ENCODE measurements at regions not wholly inside any gene's neighbourhood (a gene's known extent, or its start where the extent isn't known, plus 50 kb on each side); places are given as distances from the start of the nearest gene placed in this dataset.

GRCh38 chr22:48082284-48082683, 1319.8 kb downstream of the TBC1D22A start:
- DNase-seq: no peak
- no peaks in the 10 kb centered on the region for H3K79me2 ChIP-seq (ENCODE audit: low read length)
- H3K4me2 ChIP-seq (ENCODE audit: low read depth, low read length, poor library complexity, severe bottlenecking): peak overlapping the region; percentile 75
- no peak overlapping the region for H2AFZ ChIP-seq (ENCODE audit: low read length)
- no peaks in the 10 kb centered on the region for H3K36me3 ChIP-seq (ENCODE audit: insufficient read depth, low read length)
- no peak overlapping the region for H3K4me3 ChIP-seq (ENCODE audit: low read length)
- no peaks in the 10 kb centered on the region for H3K27me3 ChIP-seq (ENCODE audit: low read length)
- H3K27ac ChIP-seq (ENCODE audit: low read length): peak overlapping the region; percentile 99
- H4K20me1 ChIP-seq (ENCODE audit: insufficient read depth, low read depth, low read length): no peaks in the 10 kb centered on the region
- peaks cover 86% of the 10 kb centered on the region for H3K4me1 ChIP-seq (ENCODE audit: low read length)
- H3K9me2 ChIP-seq (replicated peaks; ENCODE audit: insufficient read depth, low read length): no peaks in the 10 kb centered on the region
- H3K9ac ChIP-seq (ENCODE audit: low read length): peak overlapping the region; percentile 89
- H3K9me3 ChIP-seq (ENCODE audit: low read length): no peaks in the 10 kb centered on the region

- H4K20me1 ChIP-seq (ENCODE audit: insufficient read depth, low read depth, low read length): no peaks in the 10 kb centered on the region
- no peak for DNase-seq
- no peak overlapping the region for H3K27ac ChIP-seq (ENCODE audit: low read length)
- no peaks in the 10 kb centered on the region for H3K27me3 ChIP-seq (ENCODE audit: low read length)
- H2AFZ ChIP-seq (ENCODE audit: low read length): no peak overlapping the region
- H3K36me3 ChIP-seq (ENCODE audit: insufficient read depth, low read length): no peaks in the 10 kb centered on the region
- H3K9ac ChIP-seq (ENCODE audit: low read length): no peak overlapping the region
- peaks cover 88% of the 10 kb centered on the region for H3K4me1 ChIP-seq (ENCODE audit: low read length)
- H3K4me2 ChIP-seq (ENCODE audit: low read depth, low read length, poor library complexity, severe bottlenecking): no peak overlapping the region
- no peaks in the 10 kb centered on the region for H3K9me3 ChIP-seq (ENCODE audit: low read length)
- H3K9me2 ChIP-seq (replicated peaks; ENCODE audit: insufficient read depth, low read length): no peaks in the 10 kb centered on the region
- H3K4me3 ChIP-seq (ENCODE audit: low read length): no peak overlapping the region
- no peaks in the 10 kb centered on the region for H3K79me2 ChIP-seq (ENCODE audit: low read length)
These were observed 1318.8 kb downstream of the TBC1D22A start for GRCh38 chr22:48081281-48081680.

- H3K79me2 ChIP-seq (ENCODE audit: low read length): no peaks in the 10 kb centered on the region
- H4K20me1 ChIP-seq (ENCODE audit: insufficient read depth, low read depth, low read length): no peaks in the 10 kb centered on the region
- H3K9me3 ChIP-seq (ENCODE audit: low read length): no peaks in the 10 kb centered on the region
- no peak overlapping the region for H3K27ac ChIP-seq (ENCODE audit: low read length)
- no peaks in the 10 kb centered on the region for H3K9me2 ChIP-seq (replicated peaks; ENCODE audit: insufficient read depth, low read length)
- DNase-seq: no peak
- H3K4me1 ChIP-seq (ENCODE audit: low read length): peaks cover 86% of the 10 kb centered on the region
- no peak overlapping the region for H3K9ac ChIP-seq (ENCODE audit: low read length)
- no peaks in the 10 kb centered on the region for H3K27me3 ChIP-seq (ENCODE audit: low read length)
- H3K4me3 ChIP-seq (ENCODE audit: low read length): no peak overlapping the region
- H3K36me3 ChIP-seq (ENCODE audit: insufficient read depth, low read length): no peaks in the 10 kb centered on the region
- no peak overlapping the region for H2AFZ ChIP-seq (ENCODE audit: low read length)
- H3K4me2 ChIP-seq (ENCODE audit: low read depth, low read length, poor library complexity, severe bottlenecking): no peak overlapping the region
These were observed 1318.1 kb downstream of the TBC1D22A start for GRCh38 chr22:48080316-48081165.

- H3K4me2 ChIP-seq (ENCODE audit: low read depth, low read length, poor library complexity, severe bottlenecking): peak overlapping the region; percentile 44
- H4K20me1 ChIP-seq (ENCODE audit: insufficient read depth, low read depth, low read length): no peaks in the 10 kb centered on the region
- no peak overlapping the region for H2AFZ ChIP-seq (ENCODE audit: low read length)
- H3K4me1 ChIP-seq (ENCODE audit: low read length): peaks cover 81% of the 10 kb centered on the region
- no peaks in the 10 kb centered on the region for H3K9me3 ChIP-seq (ENCODE audit: low read length)
- no peak overlapping the region for H3K9ac ChIP-seq (ENCODE audit: low read length)
- no peaks in the 10 kb centered on the region for H3K27me3 ChIP-seq (ENCODE audit: low read length)
- no peak overlapping the region for H3K4me3 ChIP-seq (ENCODE audit: low read length)
- H3K9me2 ChIP-seq (replicated peaks; ENCODE audit: insufficient read depth, low read length): no peaks in the 10 kb centered on the region
- no peaks in the 10 kb centered on the region for H3K36me3 ChIP-seq (ENCODE audit: insufficient read depth, low read length)
- no peak overlapping the region for H3K27ac ChIP-seq (ENCODE audit: low read length)
- no peaks in the 10 kb centered on the region for H3K79me2 ChIP-seq (ENCODE audit: low read length)
- DNase-seq: no peak
These were observed 1317.2 kb downstream of the TBC1D22A start for GRCh38 chr22:48079505-48080290.

- Histone ChIP-seq H3K9me2 (replicated peaks; ENCODE audit: insufficient read depth, low read length) (no peaks in the 10 kb centered on the region), H4K20me1 (ENCODE audit: insufficient read depth, low read depth, low read length) (no peaks in the 10 kb centered on the region), H3K4me3 (ENCODE audit: low read length) (0 out of 2 replicates have a peak overlapping the region, but pooled peaks have one; percentile 13), H2AFZ (ENCODE audit: low read length) (no peak overlapping the region), H3K9me3 (ENCODE audit: low read length) (no peaks in the 10 kb centered on the region), H3K27ac (ENCODE audit: low read length) (no peak overlapping the region), H3K27me3 (ENCODE audit: low read length) (no peaks in the 10 kb centered on the region), H3K36me3 (ENCODE audit: insufficient read depth, low read length) (no peaks in the 10 kb centered on the region), H3K79me2 (ENCODE audit: low read length) (no peaks in the 10 kb centered on the region), H3K4me2 (ENCODE audit: low read depth, low read length, poor library complexity, severe bottlenecking) (peak overlapping the region; percentile 44), H3K4me1 (ENCODE audit: low read length) (peaks cover 80% of the 10 kb centered on the region), H3K9ac (ENCODE audit: low read length) (peak overlapping the region; percentile 50)
- DNase-seq: peak; percentile 59
These were observed 1316.4 kb downstream of the TBC1D22A start for GRCh38 chr22:48078825-48079224.

- Histone ChIP-seq H3K36me3 (ENCODE audit: insufficient read depth, low read length) (no peaks in the 10 kb centered on the region), H3K27me3 (ENCODE audit: low read length) (no peaks in the 10 kb centered on the region), H3K27ac (ENCODE audit: low read length) (no peak overlapping the region), H4K20me1 (ENCODE audit: insufficient read depth, low read depth, low read length) (no peaks in the 10 kb centered on the region), H3K4me3 (ENCODE audit: low read length) (no peak overlapping the region), H3K4me1 (ENCODE audit: low read length) (peaks cover 80% of the 10 kb centered on the region), H3K9me3 (ENCODE audit: low read length) (no peaks in the 10 kb centered on the region), H3K79me2 (ENCODE audit: low read length) (no peaks in the 10 kb centered on the region), H3K9ac (ENCODE audit: low read length) (peak overlapping the region; percentile 42), H3K9me2 (replicated peaks; ENCODE audit: insufficient read depth, low read length) (no peaks in the 10 kb centered on the region), H3K4me2 (ENCODE audit: low read depth, low read length, poor library complexity, severe bottlenecking) (peak overlapping the region; percentile 34), H2AFZ (ENCODE audit: low read length) (no peak overlapping the region; the same call in 1 of the 2 replicates)
- no peak for DNase-seq
These were observed 1315.2 kb downstream of the TBC1D22A start for GRCh38 chr22:48077699-48078098.

GRCh38 chr22:48076008-48076407, 1313.6 kb downstream of the TBC1D22A start:
- no peak for DNase-seq
- Histone ChIP-seq H3K4me3 (ENCODE audit: low read length) (no peak overlapping the region), H3K27ac (ENCODE audit: low read length) (no peak overlapping the region), H3K4me2 (ENCODE audit: low read depth, low read length, poor library complexity, severe bottlenecking) (no peak overlapping the region), H3K9me2 (replicated peaks; ENCODE audit: insufficient read depth, low read length) (no peaks in the 10 kb centered on the region), H3K79me2 (ENCODE audit: low read length) (no peaks in the 10 kb centered on the region), H4K20me1 (ENCODE audit: insufficient read depth, low read depth, low read length) (no peaks in the 10 kb centered on the region), H3K27me3 (ENCODE audit: low read length) (no peaks in the 10 kb centered on the region), H3K4me1 (ENCODE audit: low read length) (peaks cover 83% of the 10 kb centered on the region), H3K9me3 (ENCODE audit: low read length) (no peaks in the 10 kb centered on the region), H3K9ac (ENCODE audit: low read length) (no peak overlapping the region; the same call in 1 of the 2 replicates), H3K36me3 (ENCODE audit: insufficient read depth, low read length) (no peaks in the 10 kb centered on the region), H2AFZ (ENCODE audit: low read length) (no peak overlapping the region)

GRCh38 chr22:48075604-48076003, 1313.2 kb downstream of the TBC1D22A start:
- DNase-seq: no peak
- Histone ChIP-seq H3K79me2 (ENCODE audit: low read length) (no peaks in the 10 kb centered on the region), H3K36me3 (ENCODE audit: insufficient read depth, low read length) (no peaks in the 10 kb centered on the region), H4K20me1 (ENCODE audit: insufficient read depth, low read depth, low read length) (no peaks in the 10 kb centered on the region), H3K9ac (ENCODE audit: low read length) (no peak overlapping the region), H3K4me3 (ENCODE audit: low read length) (no peak overlapping the region), H3K27ac (ENCODE audit: low read length) (no peak overlapping the region), H2AFZ (ENCODE audit: low read length) (no peak overlapping the region), H3K9me2 (replicated peaks; ENCODE audit: insufficient read depth, low read length) (no peaks in the 10 kb centered on the region), H3K4me1 (ENCODE audit: low read length) (peaks cover 85% of the 10 kb centered on the region), H3K27me3 (ENCODE audit: low read length) (no peaks in the 10 kb centered on the region), H3K4me2 (ENCODE audit: low read depth, low read length, poor library complexity, severe bottlenecking) (no peak overlapping the region), H3K9me3 (ENCODE audit: low read length) (no peaks in the 10 kb centered on the region)

Data from Karpas-422 (cell line).